ENCODE measurements at regions not wholly inside any gene's neighbourhood (a gene's known extent, or its start where the extent isn't known, plus 50 kb on each side); places are given as distances from the start of the nearest gene placed in this dataset.

DNA sequence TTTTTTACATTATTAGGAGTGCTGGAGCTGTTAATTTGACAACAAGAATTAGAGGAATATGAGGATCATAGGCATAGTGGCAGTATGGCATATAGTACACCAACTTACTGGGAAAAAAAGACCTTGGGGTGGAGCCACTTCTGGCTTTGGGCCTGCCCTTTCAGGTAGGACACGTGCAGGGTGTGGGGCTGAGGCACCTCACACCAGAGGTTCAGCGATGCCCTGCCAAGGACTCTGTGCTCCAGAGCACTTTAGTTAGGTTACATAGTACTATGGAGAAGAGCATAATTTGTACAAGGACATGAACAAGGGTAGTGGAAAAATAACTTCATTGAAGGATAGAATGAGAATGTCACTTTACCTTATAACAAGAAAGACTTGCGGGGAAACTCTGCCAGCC, 77.1 kb upstream of the CD302 start:
- TF ChIP-seq, protein P1, sequence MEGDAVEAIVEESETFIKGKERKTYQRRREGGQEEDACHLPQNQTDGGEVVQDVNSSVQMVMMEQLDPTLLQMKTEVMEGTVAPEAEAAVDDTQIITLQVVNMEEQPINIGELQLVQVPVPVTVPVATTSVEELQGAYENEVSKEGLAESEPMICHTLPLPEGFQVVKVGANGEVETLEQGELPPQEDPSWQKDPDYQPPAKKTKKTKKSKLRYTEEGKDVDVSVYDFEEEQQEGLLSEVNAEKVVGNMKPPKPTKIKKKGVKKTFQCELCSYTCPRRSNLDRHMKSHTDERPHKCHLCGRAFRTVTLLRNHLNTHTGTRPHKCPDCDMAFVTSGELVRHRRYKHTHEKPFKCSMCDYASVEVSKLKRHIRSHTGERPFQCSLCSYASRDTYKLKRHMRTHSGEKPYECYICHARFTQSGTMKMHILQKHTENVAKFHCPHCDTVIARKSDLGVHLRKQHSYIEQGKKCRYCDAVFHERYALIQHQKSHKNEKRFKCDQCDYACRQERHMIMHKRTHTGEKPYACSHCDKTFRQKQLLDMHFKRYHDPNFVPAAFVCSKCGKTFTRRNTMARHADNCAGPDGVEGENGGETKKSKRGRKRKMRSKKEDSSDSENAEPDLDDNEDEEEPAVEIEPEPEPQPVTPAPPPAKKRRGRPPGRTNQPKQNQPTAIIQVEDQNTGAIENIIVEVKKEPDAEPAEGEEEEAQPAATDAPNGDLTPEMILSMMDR (conservative IDR thresholded peaks at IDR 0.05; ENCODE audit: low read length): no peak
- TF ChIP-seq EZH2phosphoT487 (IDR thresholded peaks at IDR 0.05; ENCODE audit: borderline replicate concordance, low read depth, low read length): no peak
